NCI-H345 (cell line): ENCODE measurements at regions not wholly inside any gene's neighbourhood (a gene's known extent, or its start where the extent isn't known, plus 50 kb on each side); places are given as distances from the start of the nearest gene placed in this dataset.
"Not testable (repeated sequence)": the region's sequence is repeated elsewhere in the genome, so short reads cannot be mapped to it uniquely, and the experiment has no call there.

ENCODE experiments used
- DNase-seq: peaks from one replicate; lab custom pipeline; 2025; lab: John Stamatoyannopoulos, UW

- no peak for DNase-seq
Observed at GRCh38 chr3:145422556-145422955, 738.4 kb downstream of the PLOD2 start.

GRCh38 chr3:145427355-145427754 is 733.6 kb downstream of the PLOD2 start:
- DNase-seq, result no peak

GRCh38 chr3:145429546-145429945 is 731.4 kb downstream of the PLOD2 start:
- no peak for DNase-seq

GRCh38 chr3:145448436-145448835 is 712.5 kb downstream of the PLOD2 start:
- no peak for DNase-seq

GRCh38 chr3:145450018-145450682 is 710.8 kb downstream of the PLOD2 start:
- no peak for DNase-seq

GRCh38 chr3:145457825-145458552 is 703.0 kb downstream of the PLOD2 start:
- no peak for DNase-seq

- DNase-seq, result not testable (repeated sequence)
Observed at GRCh38 chr3:145459681-145460080, 701.3 kb downstream of the PLOD2 start.

- DNase-seq, result no peak
Observed at GRCh38 chr3:145471976-145472375, 689.0 kb downstream of the PLOD2 start.

GRCh38 chr3:145482735-145483134 is 678.2 kb downstream of the PLOD2 start:
- not testable (repeated sequence) for DNase-seq

GRCh38 chr3:145483992-145484391 is 677.0 kb downstream of the PLOD2 start:
- no peak for DNase-seq

- DNase-seq, result no peak
Observed at GRCh38 chr3:145489011-145489410, 672.0 kb downstream of the PLOD2 start.

- DNase-seq, result no peak
Observed at GRCh38 chr3:145490088-145491048, 670.6 kb downstream of the PLOD2 start.

- no peak for DNase-seq
Observed at GRCh38 chr3:145492456-145492855, 668.5 kb downstream of the PLOD2 start.

GRCh38 chr3:145517416-145517815 is 643.6 kb downstream of the PLOD2 start:
- DNase-seq, result not testable (repeated sequence)

- peak; percentile 46 for DNase-seq
Observed at GRCh38 chr3:145518639-145519038, 642.3 kb downstream of the PLOD2 start.

- peak; percentile 41 for DNase-seq
Observed at GRCh38 chr3:145519398-145520047, 641.5 kb downstream of the PLOD2 start.

- DNase-seq, result no peak
Observed at GRCh38 chr3:145522179-145522578, 638.8 kb downstream of the PLOD2 start.

- DNase-seq, result no peak
Observed at GRCh38 chr3:145522893-145523651, 637.9 kb downstream of the PLOD2 start.

- no peak for DNase-seq
Observed at GRCh38 chr3:145531548-145531947, 629.4 kb downstream of the PLOD2 start.

- DNase-seq, result no peak
Observed at GRCh38 chr3:145533696-145534095, 627.3 kb downstream of the PLOD2 start.

- no peak for DNase-seq
Observed at GRCh38 chr3:145536461-145536860, 624.5 kb downstream of the PLOD2 start.
